ENCODE measurements at regions not wholly inside any gene's neighbourhood (a gene's known extent, or its start where the extent isn't known, plus 50 kb on each side); places are given as distances from the start of the nearest gene placed in this dataset.

DNA sequence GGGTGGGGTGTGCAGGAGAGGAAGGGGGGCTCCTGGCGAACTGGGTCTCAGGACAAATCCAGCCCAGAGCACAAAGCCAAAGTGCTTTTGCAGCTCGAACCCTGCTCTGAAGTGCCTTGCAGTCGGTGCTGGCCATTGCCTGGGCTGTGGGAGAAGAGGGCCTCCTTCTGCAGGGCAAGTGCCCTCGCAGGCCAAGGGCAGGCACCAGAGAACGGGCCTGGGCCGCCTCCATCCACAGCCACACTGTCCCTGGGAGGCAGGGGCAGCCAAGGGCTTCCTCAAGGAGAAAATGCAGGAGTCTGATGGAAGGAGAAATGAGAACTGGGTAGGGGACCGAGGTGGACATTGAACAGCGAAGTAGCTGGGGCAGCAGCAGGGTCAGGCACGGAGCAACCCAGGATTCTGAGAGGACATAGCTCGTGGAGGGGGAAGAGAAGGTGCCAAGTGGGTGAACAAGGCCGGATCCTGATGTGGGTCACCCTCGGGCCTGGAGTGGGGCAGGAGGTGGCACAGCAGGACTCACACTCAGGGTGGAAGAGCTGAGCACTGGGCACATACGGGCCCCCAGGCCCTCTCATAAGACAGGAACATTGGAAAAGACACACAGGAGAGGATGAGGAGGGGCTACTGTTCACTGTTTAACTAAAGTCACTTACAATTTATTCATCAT, 312.8 kb upstream of the SALL3 start:
- no peak for DNase-seq

- DNase-seq = no peak
These were observed 308.7 kb upstream of the SALL3 start for GRCh38 chr18:78670778-78671391.

DNA sequence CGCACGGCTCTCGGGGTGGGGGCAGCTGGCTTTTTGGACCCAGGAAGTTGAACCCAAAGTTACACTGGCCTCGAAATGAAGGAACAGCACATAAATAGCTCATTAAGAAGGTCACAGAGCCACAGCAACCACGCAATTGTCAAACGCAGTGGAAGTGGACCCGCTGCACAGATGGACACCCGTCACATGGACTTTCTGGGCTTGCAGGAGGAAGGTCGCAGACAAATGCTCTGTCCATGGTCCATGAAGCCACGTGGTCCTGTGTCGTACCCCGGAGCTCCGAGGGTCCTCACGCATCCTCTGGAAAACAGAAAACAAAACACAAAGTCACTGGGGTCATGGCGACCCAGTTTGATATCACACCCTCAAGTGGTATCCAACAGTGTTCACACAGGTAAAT, 308.1 kb upstream of the SALL3 start:
- no peak for DNase-seq

DNA sequence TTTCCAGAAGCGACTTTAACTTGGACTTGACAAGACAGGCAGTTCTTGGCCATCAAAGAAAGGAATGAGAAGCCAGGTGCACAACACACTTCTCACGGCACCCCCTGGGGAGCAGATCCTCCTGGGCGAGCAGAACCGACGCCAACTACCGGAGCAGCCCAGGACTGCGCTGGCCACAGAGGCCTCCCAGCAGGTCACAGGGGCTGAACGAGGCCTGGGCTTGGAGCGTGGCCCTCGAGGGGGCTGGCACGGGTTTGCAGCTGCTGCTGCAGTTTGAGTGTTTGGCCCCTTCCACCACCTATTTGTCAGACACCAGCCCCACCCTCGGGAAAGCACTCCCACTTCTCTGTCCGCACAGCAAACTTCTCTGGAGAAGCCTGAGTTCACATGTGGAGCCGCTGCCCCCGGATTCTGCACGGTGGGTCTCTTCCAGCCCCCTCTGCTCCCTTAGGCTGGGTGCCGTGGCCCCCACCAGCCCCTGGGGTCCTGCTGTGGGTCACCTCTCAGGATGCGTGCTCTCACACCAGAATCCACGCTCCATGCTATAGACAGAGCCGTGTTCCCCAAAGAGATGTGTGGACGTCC, 306.7 kb upstream of the SALL3 start:
- no peak for DNase-seq

- DNase-seq = no peak
These were observed 305.9 kb upstream of the SALL3 start for GRCh38 chr18:78673516-78674321.

GRCh38 chr18:78675231-78675630, 304.4 kb upstream of the SALL3 start:
- DNase-seq = no peak

- no peak for DNase-seq
These were observed 302.8 kb upstream of the SALL3 start for GRCh38 chr18:78676622-78677482.

DNA sequence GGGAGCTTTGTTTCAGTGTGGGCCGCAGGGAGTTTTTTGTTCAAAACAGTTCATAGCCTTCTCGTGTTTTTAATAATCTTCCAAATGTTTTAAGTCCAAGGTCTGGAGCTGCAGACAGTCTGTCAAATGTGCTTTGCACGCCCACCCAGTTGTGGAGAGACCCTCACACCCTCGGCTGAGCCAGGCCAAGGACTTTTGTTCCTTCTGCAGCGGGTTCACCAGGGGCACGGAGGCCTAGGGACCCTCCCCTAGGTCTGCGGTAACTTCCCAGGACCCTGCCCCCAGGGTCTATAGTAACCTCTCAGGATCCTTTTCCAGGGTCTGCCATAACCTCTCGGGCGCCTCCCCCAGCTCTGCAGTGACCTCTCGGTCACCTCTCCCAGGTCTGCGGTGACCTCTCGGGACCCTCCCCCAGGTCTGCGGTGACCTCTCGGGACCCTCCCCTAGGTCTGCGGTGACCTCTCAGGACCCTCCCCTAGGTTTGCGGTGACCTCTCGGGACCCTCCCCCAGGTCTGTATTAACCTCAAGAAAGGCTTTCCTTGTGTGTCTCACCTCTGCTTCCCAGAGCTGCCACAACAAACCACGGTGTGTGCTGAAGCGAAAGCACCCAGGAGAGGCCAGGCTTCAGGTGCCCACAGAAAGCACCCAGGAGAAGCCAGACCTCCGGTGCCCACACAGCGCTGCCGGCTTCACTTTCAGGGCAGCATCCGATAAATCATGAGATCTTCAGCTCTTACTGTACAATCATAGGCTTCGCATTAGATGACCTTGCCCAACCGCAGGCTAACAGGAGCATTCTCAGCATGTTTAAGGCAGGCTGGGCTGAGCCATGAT, 301.9 kb upstream of the SALL3 start:
- no peak for DNase-seq

- no peak for DNase-seq
These were observed 301.3 kb upstream of the SALL3 start for GRCh38 chr18:78678318-78678695.

DNA sequence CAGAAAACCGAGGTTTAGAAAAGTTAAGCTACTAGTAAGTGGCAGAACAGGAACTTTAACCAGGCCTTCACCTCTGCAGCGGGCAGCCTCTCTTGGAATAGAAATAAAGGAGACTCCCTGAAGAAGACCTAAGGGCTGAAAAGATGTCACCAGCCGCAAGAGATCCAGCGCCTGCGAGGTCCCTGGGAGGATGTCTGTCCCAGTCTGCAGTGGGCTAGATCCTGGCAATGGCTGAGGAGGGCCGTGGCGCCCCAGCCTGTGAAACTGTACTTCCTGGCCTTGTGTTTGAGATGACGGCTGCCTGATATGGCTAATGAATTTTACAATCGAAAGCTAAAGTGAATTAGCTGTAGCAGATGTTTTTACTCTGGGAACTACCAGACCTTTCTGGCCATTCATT, 300.6 kb upstream of the SALL3 start:
- DNase-seq = no peak

DNA sequence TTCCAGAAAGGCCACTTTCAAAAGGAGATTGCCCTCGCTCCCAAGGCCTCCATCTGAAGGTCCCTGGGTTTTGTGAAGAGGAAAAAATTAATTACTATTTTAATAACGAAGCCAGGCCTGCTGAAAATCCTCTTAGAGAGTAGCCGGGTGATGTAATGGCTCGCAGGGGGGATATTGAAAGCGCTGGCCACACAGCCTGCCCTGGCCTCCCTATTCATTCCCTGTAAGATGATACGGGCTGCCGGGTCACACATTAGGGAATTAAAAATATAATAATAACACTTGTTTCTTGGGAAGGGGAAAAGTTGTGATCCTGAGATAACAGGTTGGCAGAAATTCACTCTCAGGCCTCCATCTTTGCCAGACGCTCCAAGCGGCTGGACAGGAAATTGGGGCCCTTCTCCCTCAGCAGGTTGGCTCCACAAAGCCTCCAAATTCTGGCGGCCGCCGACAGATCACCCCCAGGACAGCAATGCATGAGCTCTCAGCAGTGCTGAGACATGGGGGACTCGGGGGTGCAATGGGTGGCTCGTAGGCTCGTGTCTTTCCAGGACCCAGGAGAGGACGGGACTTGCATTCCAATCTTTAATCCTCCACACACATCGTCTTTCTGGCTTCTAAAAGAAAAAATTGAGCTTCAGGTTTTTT, 299.9 kb upstream of the SALL3 start:
- DNase-seq = no peak

DNA sequence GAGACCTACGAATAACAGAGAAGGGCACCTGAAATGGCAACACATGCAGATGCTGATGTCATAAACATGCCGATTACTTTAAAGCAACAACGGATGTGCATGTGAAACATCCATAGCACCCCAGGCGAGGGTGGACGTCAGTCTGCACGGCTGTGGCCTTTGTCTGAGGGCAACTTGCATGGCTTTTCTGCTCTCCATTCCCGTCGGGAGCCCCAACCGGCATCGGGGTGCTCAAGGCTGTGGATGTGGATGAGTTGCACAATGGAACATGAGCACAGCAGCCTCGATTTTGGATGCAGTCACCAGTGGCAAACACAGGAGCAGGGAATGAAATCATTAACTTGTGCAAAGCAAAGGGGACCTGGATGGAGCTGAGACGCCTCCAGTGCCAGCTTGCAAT, 298.2 kb upstream of the SALL3 start:
- no peak for DNase-seq

DNA sequence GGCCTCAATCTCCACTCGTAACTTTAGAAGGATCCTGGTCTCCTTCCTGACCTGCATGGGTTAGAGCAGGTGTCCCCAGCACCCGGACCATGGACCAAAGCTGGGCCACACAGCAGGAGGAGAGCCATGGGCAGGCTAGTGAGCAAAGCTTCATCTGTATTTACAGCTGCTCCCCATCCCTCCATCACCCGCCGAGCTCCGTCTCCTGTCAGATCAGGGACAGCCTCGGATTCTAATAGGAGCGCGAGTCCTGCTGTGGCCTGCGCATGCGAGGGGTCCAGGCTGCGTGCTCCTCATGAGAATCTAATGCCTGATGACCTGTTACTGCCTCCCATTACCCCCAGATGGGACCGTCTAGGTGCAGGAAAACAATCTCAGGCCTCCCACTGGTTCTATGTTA, 297.7 kb upstream of the SALL3 start:
- no peak for DNase-seq

GRCh38 chr18:78682716-78683115, 296.9 kb upstream of the SALL3 start:
- no peak for DNase-seq

DNA sequence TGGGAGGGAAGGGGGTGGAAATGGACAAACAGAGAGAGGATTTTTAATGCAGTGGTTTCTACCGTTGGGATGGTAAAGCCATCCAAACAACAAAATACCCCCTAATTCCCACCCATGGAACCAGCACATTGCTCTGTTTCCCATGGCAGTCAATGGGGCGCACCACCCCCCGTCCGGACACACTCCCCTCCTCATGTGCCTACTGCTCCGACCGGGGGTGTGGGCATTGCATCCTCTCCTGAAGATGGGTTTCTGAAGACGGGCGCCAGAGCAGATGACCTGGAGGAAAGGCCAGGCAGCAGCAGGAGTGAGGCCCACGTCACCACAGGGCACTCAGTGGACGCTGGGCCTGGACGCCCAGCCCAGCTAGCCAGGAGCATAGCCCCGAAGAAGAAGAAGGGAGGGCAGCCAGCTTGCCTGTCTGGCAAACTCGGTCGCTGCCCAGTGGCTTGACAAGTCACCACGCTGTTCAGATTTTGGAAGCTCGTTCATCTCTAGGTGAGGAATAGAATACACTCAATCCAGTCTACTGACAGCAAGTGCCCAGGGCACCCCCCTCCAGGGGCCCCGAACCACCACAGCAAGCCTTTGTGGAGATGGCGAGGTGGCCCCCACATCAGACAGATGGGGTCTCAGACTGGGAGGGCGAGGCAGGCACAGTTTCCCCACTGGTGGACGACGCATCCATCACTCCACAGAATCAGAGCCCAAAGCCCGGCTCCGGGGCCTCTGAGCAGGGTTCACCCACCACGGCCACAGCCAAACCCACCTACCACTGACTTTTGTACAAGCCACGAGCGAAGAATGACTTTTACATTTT, 296.2 kb upstream of the SALL3 start:
- DNase-seq = no peak

- DNase-seq = no peak
These were observed 294.2 kb upstream of the SALL3 start for GRCh38 chr18:78685250-78685979.

GRCh38 chr18:78685980-78686530, 293.6 kb upstream of the SALL3 start:
- no peak for DNase-seq

DNA sequence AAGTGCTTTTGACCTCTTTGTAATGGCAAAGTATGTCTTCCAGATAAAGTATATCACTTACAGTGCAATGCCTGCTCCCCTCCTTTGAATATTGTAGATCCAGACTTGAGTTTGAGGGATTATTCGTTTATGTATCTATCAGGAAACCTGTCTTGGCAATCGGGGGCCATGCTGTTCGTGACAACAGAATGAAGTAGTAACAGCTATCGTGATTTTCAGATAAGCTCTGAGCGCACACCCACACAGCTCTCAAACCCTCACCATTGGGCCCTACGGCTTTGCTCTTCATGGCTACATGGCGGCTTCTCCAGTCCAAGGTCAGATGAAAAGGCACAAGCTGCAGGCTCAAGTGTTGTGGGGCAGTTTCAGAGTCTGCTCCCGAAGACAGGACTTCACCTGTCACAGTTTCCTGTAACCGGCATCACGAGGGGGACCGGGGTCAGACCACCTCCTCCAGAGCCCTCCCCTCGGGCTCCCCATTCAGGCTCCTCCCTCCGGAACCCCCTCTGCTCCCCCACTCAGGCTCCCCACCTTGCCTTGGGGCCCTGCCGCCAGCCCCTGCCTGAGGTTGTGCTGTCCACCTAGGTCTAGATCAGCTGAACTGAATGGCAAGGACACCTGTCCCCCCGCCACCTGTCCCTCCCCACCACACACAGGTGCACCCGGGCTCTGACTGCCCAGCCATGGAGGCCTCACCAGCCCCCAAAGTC, 292.5 kb upstream of the SALL3 start:
- DNase-seq = no peak

- no peak for DNase-seq
These were observed 291.9 kb upstream of the SALL3 start for GRCh38 chr18:78687736-78688135.

Measured in T-helper 2 cell (primary cell).